ENCODE measurements at regions not wholly inside any gene's neighbourhood (a gene's known extent, or its start where the extent isn't known, plus 50 kb on each side); places are given as distances from the start of the nearest gene placed in this dataset.

DNA sequence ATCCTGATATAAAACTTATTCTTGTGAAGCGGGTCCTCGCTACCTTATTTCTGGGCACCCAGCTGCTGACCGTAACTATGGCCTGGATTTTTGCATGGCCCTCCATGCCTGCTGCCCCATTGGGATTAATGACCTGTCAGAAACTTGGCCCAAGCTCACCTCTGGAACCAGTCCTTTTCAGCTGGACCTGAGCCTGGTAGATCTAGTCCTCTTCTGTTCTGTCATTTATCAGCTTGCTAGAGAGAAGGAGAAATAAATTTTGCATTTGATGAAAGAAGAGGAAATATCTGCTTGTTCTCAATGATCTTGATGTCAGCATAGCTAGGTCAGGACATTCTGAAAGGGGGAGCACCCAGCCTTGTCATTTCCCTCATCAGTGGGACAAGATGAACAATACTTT lies 387.8 kb upstream of the LARGE1 start:
- no peak for TF ChIP-seq POLR2AphosphoS5 (IDR thresholded peaks at IDR 0.05; ENCODE audit: low read depth, low read length)
- TF ChIP-seq POLR2A (IDR thresholded peaks at IDR 0.05; ENCODE audit: low read depth, low read length) = no peak

All from GM12892 (cell line).